RKO (cell line): ENCODE measurements at regions not wholly inside any gene's neighbourhood (a gene's known extent, or its start where the extent isn't known, plus 50 kb on each side); places are given as distances from the start of the nearest gene placed in this dataset.
A peak's percentile ranks its signal among the peaks of the same experiment; 100 is the strongest.
"Not testable (repeated sequence)": the region's sequence is repeated elsewhere in the genome, so short reads cannot be mapped to it uniquely, and the experiment has no call there.

Experiments
- DNase-seq: peaks from one replicate; pipeline ENCODE4 v3.0.0-alpha.2; 2016; ENCODE audit warnings: low spot score

GRCh38 chr2:4695281-4695861 lies 992.0 kb downstream of the DCDC2C start:
- DNase-seq, result no peak

- DNase-seq, result peak; percentile 38
Observed at GRCh38 chr2:4715065-4715464, 977.1 kb upstream of the SOX11 start.

- DNase-seq, result no peak
Observed at GRCh38 chr2:4718777-4719176, 973.4 kb upstream of the SOX11 start.

- DNase-seq, result no peak
Observed at GRCh38 chr2:4725618-4726017, 966.6 kb upstream of the SOX11 start.

GRCh38 chr2:4732560-4732959 lies 959.6 kb upstream of the SOX11 start:
- DNase-seq, result no peak

GRCh38 chr2:4745056-4745991 lies 946.9 kb upstream of the SOX11 start:
- no peak for DNase-seq

- DNase-seq, result no peak
Observed at GRCh38 chr2:4753721-4754120, 938.5 kb upstream of the SOX11 start.

GRCh38 chr2:4762951-4763376 lies 929.2 kb upstream of the SOX11 start:
- DNase-seq, result peak; percentile 52

- DNase-seq, result no peak
Observed at GRCh38 chr2:4765787-4766530, 926.2 kb upstream of the SOX11 start.

- DNase-seq, result no peak
Observed at GRCh38 chr2:4775668-4776067, 916.5 kb upstream of the SOX11 start.

GRCh38 chr2:4780679-4781078 lies 911.5 kb upstream of the SOX11 start:
- DNase-seq, result no peak

GRCh38 chr2:4782647-4783046 lies 909.5 kb upstream of the SOX11 start:
- no peak for DNase-seq

GRCh38 chr2:4791488-4791887 lies 900.7 kb upstream of the SOX11 start:
- DNase-seq, result no peak

- no peak for DNase-seq
Observed at GRCh38 chr2:4792126-4792525, 900.1 kb upstream of the SOX11 start.

- no peak for DNase-seq
Observed at GRCh38 chr2:4803396-4803795, 888.8 kb upstream of the SOX11 start.

GRCh38 chr2:4814137-4814536 lies 878.0 kb upstream of the SOX11 start:
- not testable (repeated sequence) for DNase-seq

GRCh38 chr2:4827836-4828235 lies 864.3 kb upstream of the SOX11 start:
- DNase-seq, result no peak

- no peak for DNase-seq
Observed at GRCh38 chr2:4828682-4829374, 863.4 kb upstream of the SOX11 start.

GRCh38 chr2:4831751-4832150 lies 860.4 kb upstream of the SOX11 start:
- DNase-seq, result no peak

- DNase-seq, result no peak
Observed at GRCh38 chr2:4832642-4833041, 859.5 kb upstream of the SOX11 start.

GRCh38 chr2:4838626-4839025 lies 853.6 kb upstream of the SOX11 start:
- DNase-seq, result no peak

GRCh38 chr2:4840791-4841190 lies 851.4 kb upstream of the SOX11 start:
- DNase-seq, result no peak
